GM23338 (cell line): ENCODE measurements at regions not wholly inside any gene's neighbourhood (a gene's known extent, or its start where the extent isn't known, plus 50 kb on each side); places are given as distances from the start of the nearest gene placed in this dataset.

ENCODE experiments used
- ATAC-seq: fragments of 200-7000 bp; cut with Tn5 transposase; 3 replicates; pipeline ENCODE4 v1.9.1; 2020
- DNase-seq: peaks from one replicate; pipeline ENCODE4 v3.0.0-alpha.2; 2015; ENCODE audit warnings: low spot score
- H2AFZ ChIP-seq: fragments of 200-600 bp; sonication (generic); 2 replicates; pipeline ENCODE4 v1.8.0; 2016; ENCODE audit warnings: antibody characterized with exemption, mild to moderate bottlenecking, moderate library complexity
- H3F3A ChIP-seq: fragments of 200-600 bp; sonication (generic); replicated peaks from 2 replicates; pipeline ENCODE4 v1.8.0; 2017; ENCODE audit warnings: antibody characterized with exemption, mixed run types, low read depth
- H3K27ac ChIP-seq: fragments of 200-600 bp; sonication (generic); 2 replicates; pipeline ENCODE4 v1.6.1; 2016; ENCODE audit warnings: low read depth
- H3K27me3 ChIP-seq: fragments of 200-600 bp; sonication (generic); 2 replicates; pipeline ENCODE4 v1.8.0; 2016; ENCODE audit warnings: mild to moderate bottlenecking, mixed run types, moderate library complexity; ENCODE audit not compliant: insufficient read depth
- H3K36me3 ChIP-seq: fragments of 200-600 bp; sonication (generic); 2 replicates; pipeline ENCODE4 v1.8.0; 2016; ENCODE audit warnings: mild to moderate bottlenecking; ENCODE audit not compliant: insufficient read depth
- H3K4me1 ChIP-seq: fragments of 200-600 bp; sonication (generic); 2 replicates; pipeline ENCODE4 v1.8.0; 2016; ENCODE audit warnings: mild to moderate bottlenecking, moderate library complexity; ENCODE audit not compliant: insufficient read depth
- H3K4me2 ChIP-seq: fragments of 200-600 bp; sonication (generic); 2 replicates; pipeline ENCODE4 v1.7.1; 2017; ENCODE audit warnings: mixed run types
- H3K4me3 ChIP-seq: fragments of 200-600 bp; sonication (generic); 2 replicates; pipeline ENCODE4 v1.6.1; 2016; ENCODE audit warnings: mixed run types
- H3K79me2 ChIP-seq: fragments of 200-600 bp; sonication (generic); replicated peaks from 2 replicates; pipeline ENCODE4 v1.8.0; 2017; ENCODE audit warnings: mild to moderate bottlenecking; ENCODE audit not compliant: insufficient read depth
- H3K9me2 ChIP-seq: fragments of 200-600 bp; sonication (generic); 2 replicates; pipeline ENCODE4 v1.8.0; 2017; ENCODE audit not compliant: insufficient read depth
- H4K20me1 ChIP-seq: fragments of 200-600 bp; sonication (generic); replicated peaks from 2 replicates; pipeline ENCODE4 v1.8.0; 2017; ENCODE audit warnings: mild to moderate bottlenecking; ENCODE audit not compliant: insufficient read depth
- H3K27ac Mint-ChIP-seq: 2 replicates; pipeline ENCODE4 v1.8.0; 2020; ENCODE audit warnings: inconsistent platforms, mild to moderate bottlenecking, moderate library complexity, mixed read lengths
- H3K27me3 Mint-ChIP-seq: 3 replicates; pipeline ENCODE4 v1.8.0; 2022; ENCODE audit warnings: low read depth, mild to moderate bottlenecking, moderate library complexity, mixed read lengths, inconsistent platforms; ENCODE audit not compliant: insufficient read depth, poor library complexity
- H3K36me3 Mint-ChIP-seq: 3 replicates; pipeline ENCODE4 v1.8.0; 2021; ENCODE audit warnings: low read depth, mild to moderate bottlenecking, inconsistent platforms, moderate library complexity, mixed read lengths
- H3K4me1 Mint-ChIP-seq: 3 replicates; pipeline ENCODE4 v1.8.0; 2020; ENCODE audit warnings: mild to moderate bottlenecking, inconsistent platforms, mixed read lengths
- H3K4me3 Mint-ChIP-seq: 3 replicates; pipeline ENCODE4 v1.8.0; 2021; ENCODE audit warnings: moderate library complexity, mild to moderate bottlenecking, inconsistent platforms, mixed read lengths
- H3K9me3 Mint-ChIP-seq: 3 replicates; pipeline ENCODE4 v1.8.0; 2020; ENCODE audit warnings: moderate library complexity, mild to moderate bottlenecking, inconsistent platforms, mixed read lengths
- CREB1 ChIP-seq: fragments of 250-450 bp; sonication (Bioruptor Pico); IDR thresholded peaks from 2 replicates; pipeline ENCODE4 v1.5.0; 2020; ENCODE audit warnings: low read depth, mild to moderate bottlenecking, moderate library complexity
- ETS1 ChIP-seq: IDR thresholded peaks from 2 replicates; pipeline ENCODE4 v1.6.1; 2016; ENCODE audit warnings: antibody characterized with exemption
- EZH2 ChIP-seq: fragments of 200-600 bp; sonication (generic); IDR thresholded peaks from one replicate; pipeline ENCODE4 v1.8.0; 2017; ENCODE audit warnings: antibody characterized with exemption, mild to moderate bottlenecking, low read depth; ENCODE audit not compliant: unreplicated experiment
- NANOG ChIP-seq: IDR thresholded peaks from 2 replicates; pipeline ENCODE4 v1.6.1; 2016; ENCODE audit warnings: antibody characterized with exemption, borderline replicate concordance
- STAT1 ChIP-seq: IDR thresholded peaks from one replicate; pipeline ENCODE4 v1.6.1; 2016; ENCODE audit warnings: antibody characterized with exemption; ENCODE audit not compliant: unreplicated experiment
- ZNF114 ChIP-seq: fragments of 250-450 bp; sonication (Bioruptor Pico); IDR thresholded peaks from 2 replicates; pipeline ENCODE4 v1.5.0; 2020; ENCODE audit warnings: mild to moderate bottlenecking, moderate library complexity
- TF ChIP-seq, protein P1 (sequence below), 2 experiments: fragments of 200-600 bp in 1 of 2; sonication (generic) in 1 of 2; conservative IDR thresholded peaks; 2 replicates each; pipeline versions ENCODE4 v1.5.1 to v1.6.1; 2016 to 2017; ENCODE audit warnings: antibody characterized with exemption in 2 of 2, low read depth in 2 of 2, mild to moderate bottlenecking in 2 of 2, moderate library complexity in 1 of 2
- TF ChIP-seq, protein P2 (sequence below): IDR thresholded peaks from one replicate; pipeline ENCODE4 v1.6.1; 2018; ENCODE audit warnings: antibody characterized with exemption; ENCODE audit not compliant: unreplicated experiment

DNA sequence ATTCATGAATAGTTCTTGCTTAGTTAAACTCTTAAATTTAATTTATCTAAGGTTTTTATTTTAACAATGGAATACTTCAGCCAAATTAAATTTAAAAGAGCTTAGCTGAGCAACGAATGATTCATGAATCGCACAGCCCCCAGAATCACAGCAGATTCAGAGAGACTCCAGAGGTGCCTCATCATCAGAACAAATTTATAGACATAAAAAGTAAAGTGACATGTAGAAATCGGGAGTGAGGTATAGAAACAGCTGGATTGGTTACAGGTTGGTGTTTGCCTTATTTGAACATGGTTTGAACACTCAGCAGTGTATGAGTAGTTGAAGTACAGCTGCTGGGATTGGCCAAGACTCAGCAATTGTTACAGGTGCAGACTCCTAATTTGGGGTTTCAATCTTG is 132.7 kb upstream of the MAP3K4 start:
- no peaks in the 10 kb centered on the region for H3K79me2 ChIP-seq
- H3K27ac Mint-ChIP-seq: no peak overlapping the region
- H3K4me1 ChIP-seq: no peaks in the 10 kb centered on the region
- H2AFZ ChIP-seq: no peak overlapping the region
- no peak overlapping the region for H3K27ac ChIP-seq
- no peak overlapping the region for H3K4me3 Mint-ChIP-seq
- H3K36me3 ChIP-seq: no peaks in the 10 kb centered on the region
- no peaks in the 10 kb centered on the region for H3K27me3 ChIP-seq
- peaks cover 2% of the 10 kb centered on the region for H3K27me3 Mint-ChIP-seq
- TF ChIP-seq, protein P1, sequence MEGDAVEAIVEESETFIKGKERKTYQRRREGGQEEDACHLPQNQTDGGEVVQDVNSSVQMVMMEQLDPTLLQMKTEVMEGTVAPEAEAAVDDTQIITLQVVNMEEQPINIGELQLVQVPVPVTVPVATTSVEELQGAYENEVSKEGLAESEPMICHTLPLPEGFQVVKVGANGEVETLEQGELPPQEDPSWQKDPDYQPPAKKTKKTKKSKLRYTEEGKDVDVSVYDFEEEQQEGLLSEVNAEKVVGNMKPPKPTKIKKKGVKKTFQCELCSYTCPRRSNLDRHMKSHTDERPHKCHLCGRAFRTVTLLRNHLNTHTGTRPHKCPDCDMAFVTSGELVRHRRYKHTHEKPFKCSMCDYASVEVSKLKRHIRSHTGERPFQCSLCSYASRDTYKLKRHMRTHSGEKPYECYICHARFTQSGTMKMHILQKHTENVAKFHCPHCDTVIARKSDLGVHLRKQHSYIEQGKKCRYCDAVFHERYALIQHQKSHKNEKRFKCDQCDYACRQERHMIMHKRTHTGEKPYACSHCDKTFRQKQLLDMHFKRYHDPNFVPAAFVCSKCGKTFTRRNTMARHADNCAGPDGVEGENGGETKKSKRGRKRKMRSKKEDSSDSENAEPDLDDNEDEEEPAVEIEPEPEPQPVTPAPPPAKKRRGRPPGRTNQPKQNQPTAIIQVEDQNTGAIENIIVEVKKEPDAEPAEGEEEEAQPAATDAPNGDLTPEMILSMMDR (conservative IDR thresholded peaks at IDR 0.05; ENCODE audit: low read depth in 2 of 2): no peak
- TF ChIP-seq STAT1 (no peak), EZH2 (no peak), ZNF114 (no peak)
- H3K4me1 Mint-ChIP-seq: no peaks in the 10 kb centered on the region
- no peaks in the 10 kb centered on the region for H3F3A ChIP-seq
- H3K9me3 Mint-ChIP-seq: no peaks in the 10 kb centered on the region
- H3K36me3 Mint-ChIP-seq: no peaks in the 10 kb centered on the region
- no peaks in the 10 kb centered on the region for H3K9me2 ChIP-seq
- no peak overlapping the region for H3K4me2 ChIP-seq
- no peaks in the 10 kb centered on the region for H4K20me1 ChIP-seq
- ATAC-seq: no peak
- no peak overlapping the region for H3K4me3 ChIP-seq
- no peak for DNase-seq

DNA sequence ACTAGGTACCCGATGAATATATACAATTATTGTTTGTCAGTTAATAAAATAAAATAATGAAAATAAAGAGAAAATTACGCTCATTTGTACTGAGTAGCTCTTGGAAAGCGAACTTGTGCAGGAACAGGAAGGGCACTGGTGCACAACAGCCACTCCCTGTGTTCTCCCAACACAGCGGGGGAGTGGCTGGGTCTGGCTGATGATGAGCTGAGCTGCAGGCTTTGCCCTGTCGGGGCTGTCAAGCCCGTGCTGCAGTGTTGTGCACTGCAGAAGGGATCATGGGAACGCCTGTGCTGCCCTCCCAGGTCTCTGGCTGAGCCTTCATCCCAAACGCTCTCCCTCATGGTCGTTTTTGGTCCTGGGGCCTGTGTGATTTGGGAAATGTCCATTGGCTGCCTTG is 131.7 kb upstream of the MAP3K4 start:
- ATAC-seq: peak; percentile 54
- H3K27me3 ChIP-seq: no peaks in the 10 kb centered on the region
- H3K27ac ChIP-seq: no peak overlapping the region
- peaks cover 7% of the 10 kb centered on the region for H3K27me3 Mint-ChIP-seq
- H3K36me3 ChIP-seq: no peaks in the 10 kb centered on the region
- H3K4me3 ChIP-seq: no peak overlapping the region
- no peaks in the 10 kb centered on the region for H3K79me2 ChIP-seq
- H3K27ac Mint-ChIP-seq: no peak overlapping the region
- no peak overlapping the region for H3K4me3 Mint-ChIP-seq
- H3K4me2 ChIP-seq: no peak overlapping the region
- no peaks in the 10 kb centered on the region for H4K20me1 ChIP-seq
- H3K36me3 Mint-ChIP-seq: no peaks in the 10 kb centered on the region
- H3F3A ChIP-seq: no peaks in the 10 kb centered on the region
- no peaks in the 10 kb centered on the region; the same call in 2 of the 3 replicates for H3K4me1 Mint-ChIP-seq
- no peaks in the 10 kb centered on the region for H3K9me3 Mint-ChIP-seq
- H3K9me2 ChIP-seq: no peaks in the 10 kb centered on the region
- H2AFZ ChIP-seq: no peak overlapping the region
- H3K4me1 ChIP-seq: no peaks in the 10 kb centered on the region
- no peak for DNase-seq
- TF ChIP-seq ETS1 (no peak), EZH2 (no peak), STAT1 (no peak), CREB1 (CRISPR knock-in tag) (no peak), NANOG (no peak)
- TF ChIP-seq, protein P1 (conservative IDR thresholded peaks at IDR 0.05; ENCODE audit: low read depth in 2 of 2): no peak
- TF ChIP-seq, protein P2, sequence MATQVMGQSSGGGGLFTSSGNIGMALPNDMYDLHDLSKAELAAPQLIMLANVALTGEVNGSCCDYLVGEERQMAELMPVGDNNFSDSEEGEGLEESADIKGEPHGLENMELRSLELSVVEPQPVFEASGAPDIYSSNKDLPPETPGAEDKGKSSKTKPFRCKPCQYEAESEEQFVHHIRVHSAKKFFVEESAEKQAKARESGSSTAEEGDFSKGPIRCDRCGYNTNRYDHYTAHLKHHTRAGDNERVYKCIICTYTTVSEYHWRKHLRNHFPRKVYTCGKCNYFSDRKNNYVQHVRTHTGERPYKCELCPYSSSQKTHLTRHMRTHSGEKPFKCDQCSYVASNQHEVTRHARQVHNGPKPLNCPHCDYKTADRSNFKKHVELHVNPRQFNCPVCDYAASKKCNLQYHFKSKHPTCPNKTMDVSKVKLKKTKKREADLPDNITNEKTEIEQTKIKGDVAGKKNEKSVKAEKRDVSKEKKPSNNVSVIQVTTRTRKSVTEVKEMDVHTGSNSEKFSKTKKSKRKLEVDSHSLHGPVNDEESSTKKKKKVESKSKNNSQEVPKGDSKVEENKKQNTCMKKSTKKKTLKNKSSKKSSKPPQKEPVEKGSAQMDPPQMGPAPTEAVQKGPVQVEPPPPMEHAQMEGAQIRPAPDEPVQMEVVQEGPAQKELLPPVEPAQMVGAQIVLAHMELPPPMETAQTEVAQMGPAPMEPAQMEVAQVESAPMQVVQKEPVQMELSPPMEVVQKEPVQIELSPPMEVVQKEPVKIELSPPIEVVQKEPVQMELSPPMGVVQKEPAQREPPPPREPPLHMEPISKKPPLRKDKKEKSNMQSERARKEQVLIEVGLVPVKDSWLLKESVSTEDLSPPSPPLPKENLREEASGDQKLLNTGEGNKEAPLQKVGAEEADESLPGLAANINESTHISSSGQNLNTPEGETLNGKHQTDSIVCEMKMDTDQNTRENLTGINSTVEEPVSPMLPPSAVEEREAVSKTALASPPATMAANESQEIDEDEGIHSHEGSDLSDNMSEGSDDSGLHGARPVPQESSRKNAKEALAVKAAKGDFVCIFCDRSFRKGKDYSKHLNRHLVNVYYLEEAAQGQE: no peak
